Frontal cortex (tissue), 3 donors: ENCODE measurements at regions not wholly inside any gene's neighbourhood (a gene's known extent, or its start where the extent isn't known, plus 50 kb on each side); places are given as distances from the start of the nearest gene placed in this dataset.

Experiments
- DNase-seq, 2 donors: peaks; one replicate each; pipeline ENCODE4 v3.0.0; 2012; ENCODE audit warnings: low spot score in 2 of 2
- FAIRE-seq: peaks from 2 replicates; lab custom pipeline; 2012; peaks lifted over from hg19 to GRCh38; lab: Jason Lieb, UNC
- donor health status: control.
- donor health status: control.
- donor health status: control.

DNA sequence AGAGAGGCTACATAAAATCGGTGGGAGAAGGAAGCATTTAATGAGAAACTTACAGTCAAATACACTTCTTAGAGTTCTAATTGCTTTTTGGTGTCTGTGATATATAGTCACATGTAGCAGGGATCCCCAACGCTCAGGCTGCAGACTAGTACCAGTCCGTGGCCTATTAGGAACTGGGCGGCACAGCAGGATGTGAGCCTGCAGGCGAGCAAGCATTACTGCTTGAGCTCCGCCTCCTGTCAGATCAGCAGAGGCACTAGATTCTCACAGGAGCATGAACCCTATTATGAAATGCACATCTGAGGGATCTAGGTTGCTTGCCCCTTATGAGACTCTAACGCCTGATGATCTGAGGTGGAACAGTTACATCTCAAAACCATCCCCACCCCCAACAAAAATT is 158.5 kb downstream of the TANC2 start:
- no peak for FAIRE-seq

GRCh38 chr17:63124958-63125357 is 158.9 kb downstream of the TANC2 start:
- no peak for DNase-seq
- no peak for FAIRE-seq

More for the DNA sequence above, 158.5 kb downstream of the TANC2 start:
- DNase-seq: no peak

DNA sequence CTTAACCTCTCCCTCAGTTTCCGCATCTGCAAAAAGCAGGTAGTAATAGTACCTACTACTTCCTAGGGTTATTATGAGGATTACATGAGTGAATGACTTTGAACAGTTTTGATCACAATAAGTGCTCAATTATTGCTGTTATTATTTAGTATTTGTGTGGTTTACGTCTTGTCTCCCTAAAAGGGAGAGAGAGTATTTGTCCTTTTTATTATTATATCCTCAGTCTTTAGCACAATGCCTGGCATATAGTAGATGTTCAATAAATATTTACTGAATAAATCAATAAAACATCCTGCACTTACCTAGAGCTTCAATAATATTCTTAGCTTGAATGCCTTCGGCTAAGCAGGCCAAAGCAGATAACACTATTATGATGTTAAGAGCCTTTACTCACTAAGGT is 160.0 kb downstream of the TANC2 start:
- FAIRE-seq (no peak), DNase-seq (no peak)

DNA sequence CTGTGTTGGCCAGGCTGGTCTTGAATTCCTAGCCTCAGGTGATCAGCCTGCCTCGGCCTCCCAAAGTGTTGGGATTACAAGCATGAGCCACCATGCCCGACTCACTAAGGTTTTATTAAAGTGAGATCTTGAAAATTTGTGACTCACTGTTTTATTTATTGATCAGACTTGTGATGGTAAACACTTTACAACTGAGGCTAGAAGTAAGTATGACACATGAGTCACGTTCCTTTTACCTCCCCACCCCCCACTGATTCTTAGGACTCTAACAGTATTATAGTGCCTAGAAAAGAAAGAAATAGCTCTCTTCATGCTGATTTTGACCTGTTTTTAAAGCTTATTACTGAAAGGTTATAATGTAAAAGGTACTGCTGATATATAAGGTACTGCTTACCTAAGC is 160.6 kb downstream of the TANC2 start:
- FAIRE-seq: no peak
- DNase-seq: no peak

GRCh38 chr17:63132459-63132911 is 166.4 kb downstream of the TANC2 start:
- DNase-seq: no peak
- FAIRE-seq: no peak

GRCh38 chr17:63133491-63133890 is 167.5 kb downstream of the TANC2 start:
- DNase-seq: no peak
- no peak for FAIRE-seq

DNA sequence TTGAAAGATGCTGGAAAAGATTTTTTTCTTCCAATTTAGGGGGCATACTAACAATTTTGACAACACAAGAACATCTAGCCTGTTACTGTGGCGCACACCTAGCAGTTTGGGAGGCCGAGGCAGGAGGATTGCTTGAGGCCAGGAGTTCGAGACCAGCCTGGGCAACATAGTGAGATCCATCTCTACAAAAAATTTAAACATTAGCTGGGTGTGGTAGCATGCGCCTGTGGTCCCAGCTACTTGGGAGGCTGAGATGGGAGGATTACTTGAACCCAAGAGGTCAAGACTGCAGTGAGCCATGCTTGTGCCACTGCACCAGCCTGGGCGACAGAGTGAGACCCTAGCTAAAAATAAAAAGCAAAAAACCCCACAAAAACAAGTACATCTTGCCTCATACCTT is 168.8 kb downstream of the TANC2 start:
- FAIRE-seq (no peak), DNase-seq (no peak)

- no peak for DNase-seq
- no peak for FAIRE-seq
Measured at GRCh38 chr17:63136369-63137012, 170.5 kb downstream of the TANC2 start.

GRCh38 chr17:63137163-63137562 is 171.1 kb downstream of the TANC2 start:
- DNase-seq (no peak), FAIRE-seq (no peak)

DNA sequence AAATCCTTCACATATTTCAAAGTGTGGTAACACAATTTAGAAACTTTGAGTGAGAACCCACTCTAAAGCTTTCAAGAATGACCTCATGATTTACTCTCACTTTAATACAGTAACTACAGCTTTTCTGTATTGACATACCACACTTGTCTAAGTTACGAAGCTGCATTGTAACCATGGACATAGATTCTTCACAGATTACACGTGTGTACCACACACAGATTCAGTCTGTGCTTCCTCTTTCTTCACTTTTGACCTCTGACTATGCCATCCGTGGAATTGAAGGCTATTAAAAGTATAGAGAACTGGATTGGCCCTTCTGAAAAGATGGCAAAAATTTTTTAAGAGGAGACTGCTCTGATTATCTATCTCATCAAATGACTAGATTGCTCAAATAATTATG is 172.7 kb downstream of the TANC2 start:
- DNase-seq: no peak

GRCh38 chr17:63139356-63139755 is 173.3 kb downstream of the TANC2 start:
- FAIRE-seq (no peak), DNase-seq (no peak)

More for the DNA sequence above, 172.7 kb downstream of the TANC2 start:
- no peak for FAIRE-seq

GRCh38 chr17:63140255-63140654 is 174.2 kb downstream of the TANC2 start:
- no peak for DNase-seq
- FAIRE-seq: no peak

DNA sequence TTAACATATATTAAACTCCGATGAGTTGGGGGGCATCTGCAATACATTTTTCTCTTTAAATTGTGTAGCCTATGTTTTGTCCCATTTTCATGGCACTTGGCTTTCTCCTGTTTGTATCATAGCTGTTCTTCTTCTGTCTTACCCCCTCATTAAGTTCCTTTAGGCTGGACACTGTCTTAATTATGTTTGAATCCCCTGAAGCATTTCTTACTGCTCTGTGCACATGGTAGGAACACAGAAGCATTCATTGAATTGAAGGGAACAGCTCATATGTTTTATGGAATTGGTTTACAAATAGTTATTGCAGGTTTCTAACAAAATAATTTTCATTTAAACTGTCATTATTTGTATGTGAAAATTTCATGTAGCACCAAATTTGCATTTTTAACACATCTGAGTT is 176.8 kb downstream of the TANC2 start:
- no peak for FAIRE-seq
- no peak for DNase-seq

GRCh38 chr17:63150490-63150889 is 184.5 kb downstream of the TANC2 start:
- DNase-seq (no peak), FAIRE-seq (no peak)

GRCh38 chr17:63150994-63151464 is 185.0 kb downstream of the TANC2 start:
- FAIRE-seq (no peak), DNase-seq (no peak)

GRCh38 chr17:63151941-63152523 is 186.0 kb downstream of the TANC2 start:
- no peak for DNase-seq
- FAIRE-seq: no peak

- FAIRE-seq: no peak
- no peak for DNase-seq
Measured at GRCh38 chr17:63153488-63153887, 187.5 kb downstream of the TANC2 start.

GRCh38 chr17:63154586-63155244 is 188.7 kb downstream of the TANC2 start:
- FAIRE-seq (no peak), DNase-seq (no peak)

DNA sequence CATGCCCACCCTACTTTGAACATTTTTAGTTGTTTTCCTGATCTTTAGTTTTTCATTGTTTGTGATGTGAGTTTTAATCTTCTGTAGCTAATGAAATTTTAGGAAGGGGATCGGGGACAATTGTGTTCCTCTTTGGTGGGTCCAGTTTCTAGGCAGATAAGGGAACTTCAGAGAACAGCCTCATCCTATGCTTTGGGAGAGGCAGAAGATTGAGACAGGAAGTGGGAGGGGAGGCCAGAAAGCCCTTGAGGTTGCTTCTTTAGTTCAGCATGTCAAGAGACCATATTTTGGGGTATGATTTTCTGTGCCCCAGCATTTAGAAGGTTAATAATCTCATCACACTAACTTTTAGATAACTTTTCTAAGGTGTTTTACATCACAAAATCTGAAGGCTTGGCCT is 191.0 kb downstream of the TANC2 start:
- FAIRE-seq (no peak), DNase-seq (no peak)

GRCh38 chr17:63162406-63163157 is 196.5 kb downstream of the TANC2 start:
- FAIRE-seq: no peak

GRCh38 chr17:63163158-63163520 is 197.1 kb downstream of the TANC2 start:
- DNase-seq (no peak), FAIRE-seq (no peak)

More at GRCh38 chr17:63162406-63163157, 196.5 kb downstream of the TANC2 start:
- DNase-seq: no peak
